GM12878 (cell line): ENCODE measurements at regions not wholly inside any gene's neighbourhood (a gene's known extent, or its start where the extent isn't known, plus 50 kb on each side); places are given as distances from the start of the nearest gene placed in this dataset.

Experiments
- ATAC-seq: fragments of 200-7000 bp; cut with Tn5 transposase; 3 replicates; pipeline ENCODE4 v1.9.1; 2020; ENCODE audit warnings: mild to moderate bottlenecking, moderate library complexity
- BruUV-seq: library from RNA; stranded (reverse); fragments of 400-500 nt; replicated peaks from 2 replicates; lab custom pipeline; 2021; lab: Mats Ljungman, UMichigan
- CTCF ChIA-PET: fragments of 300-600 bp; sonication (Branson Sonifier 250); formaldehyde crosslinking; extraction: SDS; loops from one replicate; lab custom pipeline; 2021; ENCODE audit warnings: inconsistent platforms; lab: Yijun Ruan, JAX
- POLR2A ChIA-PET: fragments of 350-600 bp; formaldehyde crosslinking; extraction: SDS; loops from one replicate; lab custom pipeline; 2021; ENCODE audit warnings: inconsistent platforms; lab: Charles Lee
- RAD21 ChIA-PET: fragments of 300-600 bp; sonication (Branson Sonifier 250); formaldehyde crosslinking; loops from one replicate; lab custom pipeline; 2023; ENCODE audit warnings: antibody characterized with exemption; ENCODE audit not compliant: unreplicated experiment; lab: Charles Lee
- SMC1A ChIA-PET: fragments of 300-600 bp; sonication (Branson Sonifier 250); formaldehyde crosslinking; loops from one replicate; lab custom pipeline; 2023; ENCODE audit not compliant: unreplicated experiment, uncharacterized antibody; lab: Charles Lee
- DNase-seq: peaks from one replicate; pipeline ENCODE4 v3.0.0-alpha.2; 2011; ENCODE audit warnings: low read depth, low spot score
- FAIRE-seq: peaks from 3 replicates; lab custom pipeline; 2011; peaks lifted over from hg19 to GRCh38; lab: Jason Lieb, UNC
- H2AFZ ChIP-seq: 2 replicates; pipeline ENCODE4 v1.6.0; 2011; ENCODE audit warnings: low read depth, low read length, control low read depth; ENCODE audit not compliant: control insufficient read depth
- H3K27ac ChIP-seq: 2 replicates; pipeline ENCODE4 v1.5.1; 2011; ENCODE audit warnings: control low read depth; ENCODE audit not compliant: control insufficient read depth, insufficient read depth
- H3K27me3 ChIP-seq, 2 experiments: replicated peaks in 1 of 2; 2 replicates each; pipeline versions ENCODE4 v1.6.0 to v1.6.1; 2011; ENCODE audit warnings: low read length in 1 of 2; ENCODE audit not compliant: control insufficient read depth in 2 of 2, insufficient read depth in 2 of 2
- H3K36me3 ChIP-seq, 2 experiments: 2 replicates each; pipeline ENCODE4 v1.5.1; 2011; ENCODE audit warnings: low read length in 1 of 2; ENCODE audit not compliant: control insufficient read depth in 2 of 2, insufficient read depth in 2 of 2
- H3K4me1 ChIP-seq: 2 replicates; pipeline ENCODE4 v1.6.1; 2011; ENCODE audit warnings: mild to moderate bottlenecking, low read length, moderate library complexity, mixed read lengths; ENCODE audit not compliant: control insufficient read depth, insufficient read depth
- H3K4me2 ChIP-seq: 2 replicates; pipeline ENCODE4 v1.6.0; 2011; ENCODE audit warnings: control low read depth; ENCODE audit not compliant: control insufficient read depth, insufficient read depth
- H3K4me3 ChIP-seq: fragments of 200-600 bp; sonication (generic); 2 replicates; pipeline ENCODE4 v1.5.1; 2016
- H3K79me2 ChIP-seq: 2 replicates; pipeline ENCODE4 v1.6.0; 2011; ENCODE audit warnings: low read length; ENCODE audit not compliant: control insufficient read depth, insufficient read depth
- H3K9ac ChIP-seq: 2 replicates; pipeline ENCODE4 v1.8.0; 2011; ENCODE audit warnings: low read length, control low read depth, mixed read lengths; ENCODE audit not compliant: control insufficient read depth, insufficient read depth
- H3K9me3 ChIP-seq: replicated peaks from 3 replicates; pipeline ENCODE4 v1.5.1; 2011; ENCODE audit warnings: mild to moderate bottlenecking, low read length; ENCODE audit not compliant: control insufficient read depth, insufficient read depth
- H4K20me1 ChIP-seq: 2 replicates; pipeline ENCODE4 v1.6.0; 2011; ENCODE audit not compliant: control insufficient read depth, insufficient read depth
- BMI1 ChIP-seq: fragments of 450-650 bp; IDR thresholded peaks from 2 replicates; pipeline ENCODE4 v1.6.1; 2016; ENCODE audit warnings: mild to moderate bottlenecking, moderate library complexity, borderline replicate concordance
- CHD1 ChIP-seq: IDR thresholded peaks from 2 replicates; pipeline ENCODE4 v1.6.1; 2012; ENCODE audit warnings: low read depth, low read length, improper control_type of control experiment
- CREB1 ChIP-seq: IDR thresholded peaks from 2 replicates; pipeline ENCODE4 v1.6.1; 2012; ENCODE audit warnings: low read depth, mild to moderate bottlenecking, inconsistent platforms
- RELA ChIP-seq: fragments of 450-650 bp; IDR thresholded peaks from 2 replicates; pipeline ENCODE4 v1.8.0; 2014; ENCODE audit warnings: borderline replicate concordance; ENCODE audit not compliant: partially characterized antibody
- SIN3A ChIP-seq: IDR thresholded peaks from 2 replicates; pipeline ENCODE4 v1.6.1; 2012; ENCODE audit warnings: low read depth, low read length, improper control_type of control experiment
- SUZ12 ChIP-seq: fragments of 200-600 bp; sonication (generic); IDR thresholded peaks from one replicate; pipeline ENCODE4 v1.6.1; 2018; ENCODE audit warnings: antibody characterized with exemption, mild to moderate bottlenecking; ENCODE audit not compliant: unreplicated experiment
- USF2 ChIP-seq: IDR thresholded peaks from 2 replicates; pipeline ENCODE4 v1.6.1; 2011; ENCODE audit warnings: low read depth, low read length, improper control_type of control experiment, borderline replicate concordance
- YY1 ChIP-seq: IDR thresholded peaks from 2 replicates; pipeline ENCODE4 v1.6.1; 2011; ENCODE audit warnings: low read depth, mild to moderate bottlenecking, low read length
- ZBTB33 ChIP-seq: fragments of 450-650 bp; IDR thresholded peaks from 2 replicates; pipeline ENCODE4 v1.6.1; 2017; ENCODE audit warnings: mild to moderate bottlenecking
- ZNF24 ChIP-seq: fragments of 450-650 bp; IDR thresholded peaks from 2 replicates; pipeline ENCODE4 v1.6.1; 2017; ENCODE audit warnings: antibody characterized with exemption, mild to moderate bottlenecking
- WGBS: methylation state at CpG from one replicate; pipeline ENCODE4 v1.1.6; 2016; ENCODE audit warnings: low lambda C conversion rate; ENCODE audit not compliant: insufficient replicate concordance, insufficient coverage; ENCODE audit errors: missing lambda C conversion rate; 5-methylcytosine and 5-hydroxymethylcytosine counted together
- in situ Hi-C: fragments of 300-500 bp; cut with MboI; formaldehyde crosslinking; loops from 9 replicates; pipeline ENCODE4 v1.14.3; 2018; ENCODE audit warnings: mixed read lengths
- intact Hi-C: fragments of 100-400 bp; cut with micrococcal nuclease; formaldehyde crosslinking; loops from one replicate; pipeline ENCODE4 v1.14.2; 2022; ENCODE audit not compliant: unreplicated experiment

GRCh38 chr6:22006795-22007194 is 290.0 kb downstream of the PRL start:
- in situ Hi-C loops (no loop called here), intact Hi-C loops (no loop called here)
- no peaks in the 10 kb centered on the region for H3K27me3 ChIP-seq
- H4K20me1 ChIP-seq = no peaks in the 10 kb centered on the region
- DNase-seq (no peak), FAIRE-seq (no peak), ATAC-seq (no peak)
- RAD21 ChIA-PET = no interaction called here
- TF ChIP-seq SIN3A = no peak
- no peak for TF ChIP-seq ZBTB33
- no peak for TF ChIP-seq SUZ12
- no peak for TF ChIP-seq RELA
- TF ChIP-seq USF2 = no peak
- TF ChIP-seq YY1 = no peak
- no peak for TF ChIP-seq CHD1
- TF ChIP-seq BMI1 = no peak
- TF ChIP-seq ZNF24 = no peak
- no peak for TF ChIP-seq CREB1
- 66% methylated on average over 3 of the region's 3 CpGs for WGBS
- H3K9ac ChIP-seq = no peak overlapping the region
- POLR2A ChIA-PET = interaction anchor here (0.5 kb wide), 1 partner anchor 41 kb away, joined by 3 read pairs; no protein-coding TSS in a partner anchor
- CTCF ChIA-PET = interaction anchor here (1.0 to 3.5 kb wide), 2 partner anchors 11 to 36 kb away, joined by 3 to 13 read pairs; no protein-coding TSS in a partner anchor
- no peaks in the 10 kb centered on the region for H3K4me1 ChIP-seq
- H3K4me2 ChIP-seq = no peak overlapping the region
- no peak overlapping the region for H3K4me3 ChIP-seq
- no peaks in the 10 kb centered on the region for H3K9me3 ChIP-seq
- no peaks in the 10 kb centered on the region for H3K36me3 ChIP-seq
- SMC1A ChIA-PET = interaction anchor here (0.6 to 2.1 kb wide), 3 partner anchors 22 to 60 kb away, joined by 3 to 6 read pairs (median 3); no protein-coding TSS in a partner anchor
- no peak overlapping the region for H2AFZ ChIP-seq
- H3K79me2 ChIP-seq = no peaks in the 10 kb centered on the region
- no TSS peak for BruUV-seq
- H3K27ac ChIP-seq = no peak overlapping the region
